ENCODE measurements at regions not wholly inside any gene's neighbourhood (a gene's known extent, or its start where the extent isn't known, plus 50 kb on each side); places are given as distances from the start of the nearest gene placed in this dataset.

GRCh38 chr5:105817914-105818313 is 1852.8 kb downstream of the EFNA5 start:
- no peak for TF ChIP-seq POLR2A (IDR thresholded peaks at IDR 0.05)
- TF ChIP-seq, protein P1, sequence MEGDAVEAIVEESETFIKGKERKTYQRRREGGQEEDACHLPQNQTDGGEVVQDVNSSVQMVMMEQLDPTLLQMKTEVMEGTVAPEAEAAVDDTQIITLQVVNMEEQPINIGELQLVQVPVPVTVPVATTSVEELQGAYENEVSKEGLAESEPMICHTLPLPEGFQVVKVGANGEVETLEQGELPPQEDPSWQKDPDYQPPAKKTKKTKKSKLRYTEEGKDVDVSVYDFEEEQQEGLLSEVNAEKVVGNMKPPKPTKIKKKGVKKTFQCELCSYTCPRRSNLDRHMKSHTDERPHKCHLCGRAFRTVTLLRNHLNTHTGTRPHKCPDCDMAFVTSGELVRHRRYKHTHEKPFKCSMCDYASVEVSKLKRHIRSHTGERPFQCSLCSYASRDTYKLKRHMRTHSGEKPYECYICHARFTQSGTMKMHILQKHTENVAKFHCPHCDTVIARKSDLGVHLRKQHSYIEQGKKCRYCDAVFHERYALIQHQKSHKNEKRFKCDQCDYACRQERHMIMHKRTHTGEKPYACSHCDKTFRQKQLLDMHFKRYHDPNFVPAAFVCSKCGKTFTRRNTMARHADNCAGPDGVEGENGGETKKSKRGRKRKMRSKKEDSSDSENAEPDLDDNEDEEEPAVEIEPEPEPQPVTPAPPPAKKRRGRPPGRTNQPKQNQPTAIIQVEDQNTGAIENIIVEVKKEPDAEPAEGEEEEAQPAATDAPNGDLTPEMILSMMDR (IDR thresholded peaks at IDR 0.05), result no peak
